ENCODE measurements at regions not wholly inside any gene's neighbourhood (a gene's known extent, or its start where the extent isn't known, plus 50 kb on each side); places are given as distances from the start of the nearest gene placed in this dataset.
"Not testable (repeated sequence)": the region's sequence is repeated elsewhere in the genome, so short reads cannot be mapped to it uniquely, and the experiment has no call there.

GRCh38 chr4:57194068-57194611 is 84.0 kb upstream of the IGFBP7 start:
- DNase-seq = no peak

DNA sequence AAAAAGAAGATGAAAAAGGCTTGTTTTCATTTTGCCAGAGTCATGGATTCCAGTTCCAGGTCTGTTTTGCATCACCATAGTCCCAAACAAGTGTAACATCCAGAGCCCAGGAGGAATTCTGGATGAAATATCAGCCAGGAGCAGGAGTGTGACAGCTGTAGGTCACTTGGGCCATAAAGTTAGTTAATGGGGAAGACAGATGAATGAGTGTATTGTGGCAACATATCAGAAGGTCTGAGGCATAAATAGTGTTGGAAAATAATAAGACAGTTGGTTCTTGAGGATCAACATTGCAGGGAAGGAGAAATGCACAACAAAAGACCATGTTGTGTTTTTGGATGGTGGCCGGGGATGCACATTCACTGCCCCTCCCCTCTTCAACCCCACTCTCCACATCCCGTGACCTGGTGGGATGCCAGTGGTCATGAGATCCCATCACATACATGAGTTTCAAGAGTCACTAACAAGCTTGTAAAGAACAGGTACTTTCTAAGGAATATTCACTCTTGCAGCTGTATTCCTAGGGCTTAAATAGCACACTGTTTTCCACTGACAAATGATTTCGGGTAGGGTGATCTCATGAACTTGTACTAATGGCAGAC is 83.1 kb upstream of the IGFBP7 start:
- DNase-seq = no peak

- no peak for DNase-seq
Measured at GRCh38 chr4:57191523-57192034, 81.4 kb upstream of the IGFBP7 start.

GRCh38 chr4:57190601-57191481 is 80.7 kb upstream of the IGFBP7 start:
- DNase-seq = no peak

DNA sequence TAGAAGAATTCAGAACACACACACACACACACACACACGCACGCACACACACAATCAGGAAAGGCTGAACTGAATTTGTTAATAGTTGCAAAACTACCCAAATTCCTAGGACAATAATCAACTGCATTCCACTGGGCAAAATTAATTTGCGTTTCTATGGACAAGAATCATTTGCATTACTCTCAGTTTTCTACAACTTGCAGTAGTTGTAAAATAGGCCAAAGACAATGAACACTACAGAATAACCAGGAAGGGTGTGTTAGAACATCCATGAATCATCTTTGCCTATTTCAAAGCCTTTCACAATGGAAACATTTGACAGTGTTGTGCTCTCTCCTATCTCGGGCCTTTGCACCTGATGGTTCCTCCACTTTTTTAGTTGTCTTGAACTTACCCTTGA is 77.1 kb upstream of the IGFBP7 start:
- DNase-seq = no peak

DNA sequence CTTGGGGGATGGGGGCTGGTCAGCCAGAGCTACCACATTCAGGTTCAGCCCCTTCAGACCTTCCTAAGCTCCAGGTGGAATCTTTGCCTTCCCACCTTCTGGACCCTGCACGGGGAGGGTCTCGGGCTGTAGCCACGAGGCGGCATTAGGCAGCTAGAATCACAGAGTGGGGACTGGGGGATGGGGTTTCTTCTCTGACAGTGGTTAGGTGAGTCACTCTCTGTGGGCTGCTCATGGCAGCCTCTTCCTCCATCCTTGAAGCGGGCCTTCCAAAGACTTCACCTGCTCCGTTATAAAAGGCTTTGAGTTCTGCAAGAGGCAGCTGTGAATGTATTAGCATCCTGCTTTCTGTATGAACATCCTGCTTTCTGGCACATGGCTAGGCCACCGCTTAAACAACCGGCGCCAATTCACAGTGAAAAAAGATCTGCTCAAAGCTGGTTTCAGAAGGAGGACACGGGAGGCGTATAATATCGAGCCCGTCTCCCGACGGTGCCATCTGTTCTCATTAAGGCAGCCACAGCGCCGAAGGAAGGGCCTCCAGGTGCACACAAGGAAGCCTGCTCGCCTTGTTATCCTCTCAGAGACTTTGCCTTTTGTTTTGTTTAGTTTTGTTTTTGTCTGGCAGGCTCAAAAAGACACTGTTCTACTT is 74.3 kb upstream of the IGFBP7 start:
- peak; percentile 74 for DNase-seq

- no peak for DNase-seq
Measured at GRCh38 chr4:57182132-57182874, 72.1 kb upstream of the IGFBP7 start.

GRCh38 chr4:57173136-57173535 is 63.0 kb upstream of the IGFBP7 start:
- DNase-seq = not testable (repeated sequence)

- DNase-seq = no peak
Measured at GRCh38 chr4:57172065-57172464, 61.9 kb upstream of the IGFBP7 start.

DNA sequence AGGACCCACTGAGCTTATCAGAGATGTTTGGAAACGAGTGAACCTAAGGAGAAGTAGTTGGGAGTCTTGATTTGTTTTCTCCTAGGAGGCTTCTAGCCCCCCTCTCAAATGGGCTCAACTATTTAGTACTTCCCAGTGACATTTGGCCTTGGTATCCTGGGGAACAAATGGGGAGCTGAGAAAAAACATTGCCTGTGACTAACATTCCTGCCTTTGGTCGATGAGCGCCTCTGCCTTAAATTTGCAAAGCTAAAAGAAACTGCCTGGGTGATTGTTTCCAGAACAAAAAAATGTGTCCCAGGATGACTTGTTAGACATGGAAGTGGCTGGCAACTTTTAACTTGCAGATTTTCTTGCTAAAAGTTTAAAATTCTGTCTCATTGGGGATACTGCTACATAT is 58.8 kb upstream of the IGFBP7 start:
- no peak for DNase-seq

DNA sequence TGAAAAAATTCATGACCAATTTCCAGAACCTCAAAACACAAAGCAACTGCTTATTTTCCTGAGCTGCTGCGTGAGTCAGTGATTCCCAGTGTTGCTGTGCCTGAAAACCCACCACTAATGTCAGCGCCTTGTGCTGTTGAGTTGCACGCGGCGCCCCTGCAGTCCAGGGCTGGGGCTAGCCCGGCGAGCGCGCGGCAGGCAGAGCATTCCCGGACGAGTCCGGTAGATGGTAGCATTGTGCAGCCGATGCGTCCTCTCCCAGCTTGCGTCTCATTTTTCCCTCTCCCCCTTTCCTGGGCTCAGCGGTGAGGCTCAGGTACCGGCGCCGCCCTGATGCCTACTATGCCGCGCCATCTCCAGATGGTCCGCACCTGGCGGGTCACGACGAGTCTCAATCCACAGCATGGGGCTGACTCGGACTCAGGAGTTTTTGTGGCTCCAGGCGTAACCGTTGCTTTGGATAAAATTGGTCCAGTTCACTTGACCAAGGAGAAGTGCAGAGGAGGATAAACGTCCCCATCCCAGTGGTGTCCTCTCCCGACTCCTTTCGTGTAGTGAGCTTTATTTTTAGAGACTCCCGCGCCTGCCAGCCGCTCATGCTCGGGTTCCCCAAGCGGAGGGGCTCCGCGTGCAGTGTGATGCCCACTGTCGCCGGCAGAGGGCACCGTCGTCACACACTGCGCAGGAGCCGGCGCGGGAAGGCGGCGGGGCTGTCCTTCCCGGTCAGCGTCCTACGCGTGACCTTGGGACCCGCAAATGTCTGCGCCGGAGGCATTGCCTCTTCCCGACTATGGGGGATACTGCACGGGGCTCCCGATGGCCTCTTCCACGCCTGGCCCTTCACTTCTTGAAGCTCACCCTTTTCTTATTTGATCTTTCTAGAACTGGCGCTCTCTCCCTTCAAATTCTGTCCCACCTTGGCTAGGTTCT is 53.6 kb upstream of the IGFBP7 start:
- DNase-seq = peak; percentile 84

- DNase-seq = no peak
Measured at GRCh38 chr4:57162499-57163019, 52.4 kb upstream of the IGFBP7 start.
